GM12865 (cell line): ENCODE measurements at regions not wholly inside any gene's neighbourhood (a gene's known extent, or its start where the extent isn't known, plus 50 kb on each side); places are given as distances from the start of the nearest gene placed in this dataset.
"Not testable (repeated sequence)": the region's sequence is repeated elsewhere in the genome, so short reads cannot be mapped to it uniquely, and the experiment has no call there.

Experiments
- DNase-seq: peaks from one replicate; pipeline ENCODE4 v3.0.0; 2010; ENCODE audit warnings: low read depth
- H3K4me3 ChIP-seq: 2 replicates; pipeline ENCODE4 v1.5.1; 2011; ENCODE audit warnings: mild to moderate bottlenecking, low read depth, low read length, control low read depth
- CTCF ChIP-seq: IDR thresholded peaks from 2 replicates; pipeline ENCODE4 v1.5.1; 2011; ENCODE audit warnings: low read length, control low read depth, low read depth, inconsistent platforms; ENCODE audit not compliant: insufficient read depth; ENCODE audit errors: missing control alignments

- no peak overlapping the region for H3K4me3 ChIP-seq
- no peak for DNase-seq
- no peak for TF ChIP-seq CTCF
These were observed 162.4 kb upstream of the TGFBR2 start for GRCh38 chr3:30443756-30444673.

- TF ChIP-seq CTCF = no peak
- H3K4me3 ChIP-seq = no peak overlapping the region
- DNase-seq = no peak
These were observed 157.7 kb upstream of the TGFBR2 start for GRCh38 chr3:30448450-30449289.

GRCh38 chr3:30449290-30449632 is 157.1 kb upstream of the TGFBR2 start:
- DNase-seq = no peak
- no peak overlapping the region for H3K4me3 ChIP-seq
- TF ChIP-seq CTCF = no peak

- DNase-seq = no peak
- no peak for TF ChIP-seq CTCF
- H3K4me3 ChIP-seq = no peak overlapping the region
These were observed 154.0 kb upstream of the TGFBR2 start for GRCh38 chr3:30452446-30452845.

GRCh38 chr3:30453360-30454039 is 152.9 kb upstream of the TGFBR2 start:
- no peak for DNase-seq
- no peak overlapping the region for H3K4me3 ChIP-seq
- no peak for TF ChIP-seq CTCF

GRCh38 chr3:30454636-30455035 is 151.8 kb upstream of the TGFBR2 start:
- H3K4me3 ChIP-seq = no peak overlapping the region
- TF ChIP-seq CTCF = no peak
- no peak for DNase-seq

- not testable (repeated sequence) for DNase-seq, H3K4me3 ChIP-seq
These were observed 151.3 kb upstream of the TGFBR2 start for GRCh38 chr3:30455112-30455511.
